ENCODE measurements at regions not wholly inside any gene's neighbourhood (a gene's known extent, or its start where the extent isn't known, plus 50 kb on each side); places are given as distances from the start of the nearest gene placed in this dataset.

DNA sequence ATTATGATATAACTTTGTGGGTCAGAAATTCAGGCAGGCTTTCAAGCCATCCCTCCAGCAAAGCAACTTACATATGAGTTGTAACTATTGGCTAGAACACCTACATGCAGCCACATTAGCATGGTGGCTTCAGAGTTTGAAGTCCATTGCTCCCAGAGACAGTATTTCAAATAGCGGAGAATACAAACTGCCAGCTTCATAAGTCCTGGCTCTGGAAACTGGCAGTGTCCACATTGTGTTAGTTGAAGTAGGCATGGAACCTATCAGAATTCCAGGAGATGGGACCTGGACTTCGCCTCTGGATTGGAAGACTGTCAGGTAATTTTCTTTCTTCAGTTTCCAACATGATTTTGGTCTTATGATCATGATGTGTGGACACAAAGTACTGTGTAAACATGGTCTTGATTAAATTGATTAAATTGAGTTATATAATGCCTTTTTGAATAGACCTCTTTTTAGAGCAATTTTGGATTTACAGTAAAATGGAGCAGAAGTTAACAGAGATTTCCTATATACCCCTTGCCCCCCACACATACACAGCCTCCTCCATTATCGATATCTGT is 209.9 kb upstream of the NAV2 start:
- TF ChIP-seq, protein P1, sequence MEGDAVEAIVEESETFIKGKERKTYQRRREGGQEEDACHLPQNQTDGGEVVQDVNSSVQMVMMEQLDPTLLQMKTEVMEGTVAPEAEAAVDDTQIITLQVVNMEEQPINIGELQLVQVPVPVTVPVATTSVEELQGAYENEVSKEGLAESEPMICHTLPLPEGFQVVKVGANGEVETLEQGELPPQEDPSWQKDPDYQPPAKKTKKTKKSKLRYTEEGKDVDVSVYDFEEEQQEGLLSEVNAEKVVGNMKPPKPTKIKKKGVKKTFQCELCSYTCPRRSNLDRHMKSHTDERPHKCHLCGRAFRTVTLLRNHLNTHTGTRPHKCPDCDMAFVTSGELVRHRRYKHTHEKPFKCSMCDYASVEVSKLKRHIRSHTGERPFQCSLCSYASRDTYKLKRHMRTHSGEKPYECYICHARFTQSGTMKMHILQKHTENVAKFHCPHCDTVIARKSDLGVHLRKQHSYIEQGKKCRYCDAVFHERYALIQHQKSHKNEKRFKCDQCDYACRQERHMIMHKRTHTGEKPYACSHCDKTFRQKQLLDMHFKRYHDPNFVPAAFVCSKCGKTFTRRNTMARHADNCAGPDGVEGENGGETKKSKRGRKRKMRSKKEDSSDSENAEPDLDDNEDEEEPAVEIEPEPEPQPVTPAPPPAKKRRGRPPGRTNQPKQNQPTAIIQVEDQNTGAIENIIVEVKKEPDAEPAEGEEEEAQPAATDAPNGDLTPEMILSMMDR (IDR thresholded peaks at IDR 0.05) = no peak
- TF ChIP-seq POLR2A (IDR thresholded peaks at IDR 0.05) = no peak
- no peak for TF ChIP-seq EP300 (IDR thresholded peaks at IDR 0.05)
- TF ChIP-seq POLR2AphosphoS5 (IDR thresholded peaks at IDR 0.05) = no peak

Measured in gastroesophageal sphincter (tissue), 3 donors.